ENCODE measurements at regions not wholly inside any gene's neighbourhood (a gene's known extent, or its start where the extent isn't known, plus 50 kb on each side); places are given as distances from the start of the nearest gene placed in this dataset.

DNA sequence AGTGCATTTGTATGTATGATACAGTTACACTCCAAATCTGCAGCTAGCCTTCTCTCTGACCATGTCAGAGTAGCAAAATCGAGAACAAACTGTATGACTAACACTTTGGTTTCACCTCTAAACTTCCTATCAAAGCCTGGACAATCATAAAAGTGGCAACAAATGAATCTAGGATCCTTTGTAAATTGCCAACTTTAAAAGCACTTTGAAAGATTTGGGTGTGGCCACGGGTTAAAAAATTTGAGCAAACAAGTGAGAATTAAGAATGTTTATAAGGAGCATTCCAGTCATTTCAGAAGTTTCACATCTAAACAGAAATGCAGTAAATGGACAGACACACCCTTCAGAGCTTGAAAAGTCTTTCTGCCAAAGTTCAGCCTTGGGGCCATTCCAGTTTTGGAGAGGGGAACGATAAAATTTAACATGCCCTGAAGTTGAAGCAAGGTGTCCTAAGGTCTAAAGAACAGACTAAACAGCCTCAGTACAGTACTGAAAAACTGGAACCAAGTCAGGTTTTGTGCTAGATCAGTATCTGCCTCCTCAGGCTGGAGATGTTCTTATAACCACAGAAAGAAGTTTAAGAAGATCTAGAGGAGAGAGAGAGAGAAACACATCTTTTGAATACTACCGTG, 181.9 kb upstream of the BDNF start (continued):
- TF ChIP-seq, protein P1, sequence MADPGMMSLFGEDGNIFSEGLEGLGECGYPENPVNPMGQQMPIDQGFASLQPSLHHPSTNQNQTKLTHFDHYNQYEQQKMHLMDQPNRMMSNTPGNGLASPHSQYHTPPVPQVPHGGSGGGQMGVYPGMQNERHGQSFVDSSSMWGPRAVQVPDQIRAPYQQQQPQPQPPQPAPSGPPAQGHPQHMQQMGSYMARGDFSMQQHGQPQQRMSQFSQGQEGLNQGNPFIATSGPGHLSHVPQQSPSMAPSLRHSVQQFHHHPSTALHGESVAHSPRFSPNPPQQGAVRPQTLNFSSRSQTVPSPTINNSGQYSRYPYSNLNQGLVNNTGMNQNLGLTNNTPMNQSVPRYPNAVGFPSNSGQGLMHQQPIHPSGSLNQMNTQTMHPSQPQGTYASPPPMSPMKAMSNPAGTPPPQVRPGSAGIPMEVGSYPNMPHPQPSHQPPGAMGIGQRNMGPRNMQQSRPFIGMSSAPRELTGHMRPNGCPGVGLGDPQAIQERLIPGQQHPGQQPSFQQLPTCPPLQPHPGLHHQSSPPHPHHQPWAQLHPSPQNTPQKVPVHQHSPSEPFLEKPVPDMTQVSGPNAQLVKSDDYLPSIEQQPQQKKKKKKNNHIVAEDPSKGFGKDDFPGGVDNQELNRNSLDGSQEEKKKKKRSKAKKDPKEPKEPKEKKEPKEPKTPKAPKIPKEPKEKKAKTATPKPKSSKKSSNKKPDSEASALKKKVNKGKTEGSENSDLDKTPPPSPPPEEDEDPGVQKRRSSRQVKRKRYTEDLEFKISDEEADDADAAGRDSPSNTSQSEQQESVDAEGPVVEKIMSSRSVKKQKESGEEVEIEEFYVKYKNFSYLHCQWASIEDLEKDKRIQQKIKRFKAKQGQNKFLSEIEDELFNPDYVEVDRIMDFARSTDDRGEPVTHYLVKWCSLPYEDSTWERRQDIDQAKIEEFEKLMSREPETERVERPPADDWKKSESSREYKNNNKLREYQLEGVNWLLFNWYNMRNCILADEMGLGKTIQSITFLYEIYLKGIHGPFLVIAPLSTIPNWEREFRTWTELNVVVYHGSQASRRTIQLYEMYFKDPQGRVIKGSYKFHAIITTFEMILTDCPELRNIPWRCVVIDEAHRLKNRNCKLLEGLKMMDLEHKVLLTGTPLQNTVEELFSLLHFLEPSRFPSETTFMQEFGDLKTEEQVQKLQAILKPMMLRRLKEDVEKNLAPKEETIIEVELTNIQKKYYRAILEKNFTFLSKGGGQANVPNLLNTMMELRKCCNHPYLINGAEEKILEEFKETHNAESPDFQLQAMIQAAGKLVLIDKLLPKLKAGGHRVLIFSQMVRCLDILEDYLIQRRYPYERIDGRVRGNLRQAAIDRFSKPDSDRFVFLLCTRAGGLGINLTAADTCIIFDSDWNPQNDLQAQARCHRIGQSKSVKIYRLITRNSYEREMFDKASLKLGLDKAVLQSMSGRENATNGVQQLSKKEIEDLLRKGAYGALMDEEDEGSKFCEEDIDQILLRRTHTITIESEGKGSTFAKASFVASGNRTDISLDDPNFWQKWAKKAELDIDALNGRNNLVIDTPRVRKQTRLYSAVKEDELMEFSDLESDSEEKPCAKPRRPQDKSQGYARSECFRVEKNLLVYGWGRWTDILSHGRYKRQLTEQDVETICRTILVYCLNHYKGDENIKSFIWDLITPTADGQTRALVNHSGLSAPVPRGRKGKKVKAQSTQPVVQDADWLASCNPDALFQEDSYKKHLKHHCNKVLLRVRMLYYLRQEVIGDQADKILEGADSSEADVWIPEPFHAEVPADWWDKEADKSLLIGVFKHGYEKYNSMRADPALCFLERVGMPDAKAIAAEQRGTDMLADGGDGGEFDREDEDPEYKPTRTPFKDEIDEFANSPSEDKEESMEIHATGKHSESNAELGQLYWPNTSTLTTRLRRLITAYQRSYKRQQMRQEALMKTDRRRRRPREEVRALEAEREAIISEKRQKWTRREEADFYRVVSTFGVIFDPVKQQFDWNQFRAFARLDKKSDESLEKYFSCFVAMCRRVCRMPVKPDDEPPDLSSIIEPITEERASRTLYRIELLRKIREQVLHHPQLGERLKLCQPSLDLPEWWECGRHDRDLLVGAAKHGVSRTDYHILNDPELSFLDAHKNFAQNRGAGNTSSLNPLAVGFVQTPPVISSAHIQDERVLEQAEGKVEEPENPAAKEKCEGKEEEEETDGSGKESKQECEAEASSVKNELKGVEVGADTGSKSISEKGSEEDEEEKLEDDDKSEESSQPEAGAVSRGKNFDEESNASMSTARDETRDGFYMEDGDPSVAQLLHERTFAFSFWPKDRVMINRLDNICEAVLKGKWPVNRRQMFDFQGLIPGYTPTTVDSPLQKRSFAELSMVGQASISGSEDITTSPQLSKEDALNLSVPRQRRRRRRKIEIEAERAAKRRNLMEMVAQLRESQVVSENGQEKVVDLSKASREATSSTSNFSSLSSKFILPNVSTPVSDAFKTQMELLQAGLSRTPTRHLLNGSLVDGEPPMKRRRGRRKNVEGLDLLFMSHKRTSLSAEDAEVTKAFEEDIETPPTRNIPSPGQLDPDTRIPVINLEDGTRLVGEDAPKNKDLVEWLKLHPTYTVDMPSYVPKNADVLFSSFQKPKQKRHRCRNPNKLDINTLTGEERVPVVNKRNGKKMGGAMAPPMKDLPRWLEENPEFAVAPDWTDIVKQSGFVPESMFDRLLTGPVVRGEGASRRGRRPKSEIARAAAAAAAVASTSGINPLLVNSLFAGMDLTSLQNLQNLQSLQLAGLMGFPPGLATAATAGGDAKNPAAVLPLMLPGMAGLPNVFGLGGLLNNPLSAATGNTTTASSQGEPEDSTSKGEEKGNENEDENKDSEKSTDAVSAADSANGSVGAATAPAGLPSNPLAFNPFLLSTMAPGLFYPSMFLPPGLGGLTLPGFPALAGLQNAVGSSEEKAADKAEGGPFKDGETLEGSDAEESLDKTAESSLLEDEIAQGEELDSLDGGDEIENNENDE (IDR thresholded peaks at IDR 0.05; ENCODE audit: insufficient replicate concordance, low read length), result no peak
- TF ChIP-seq, protein P2, sequence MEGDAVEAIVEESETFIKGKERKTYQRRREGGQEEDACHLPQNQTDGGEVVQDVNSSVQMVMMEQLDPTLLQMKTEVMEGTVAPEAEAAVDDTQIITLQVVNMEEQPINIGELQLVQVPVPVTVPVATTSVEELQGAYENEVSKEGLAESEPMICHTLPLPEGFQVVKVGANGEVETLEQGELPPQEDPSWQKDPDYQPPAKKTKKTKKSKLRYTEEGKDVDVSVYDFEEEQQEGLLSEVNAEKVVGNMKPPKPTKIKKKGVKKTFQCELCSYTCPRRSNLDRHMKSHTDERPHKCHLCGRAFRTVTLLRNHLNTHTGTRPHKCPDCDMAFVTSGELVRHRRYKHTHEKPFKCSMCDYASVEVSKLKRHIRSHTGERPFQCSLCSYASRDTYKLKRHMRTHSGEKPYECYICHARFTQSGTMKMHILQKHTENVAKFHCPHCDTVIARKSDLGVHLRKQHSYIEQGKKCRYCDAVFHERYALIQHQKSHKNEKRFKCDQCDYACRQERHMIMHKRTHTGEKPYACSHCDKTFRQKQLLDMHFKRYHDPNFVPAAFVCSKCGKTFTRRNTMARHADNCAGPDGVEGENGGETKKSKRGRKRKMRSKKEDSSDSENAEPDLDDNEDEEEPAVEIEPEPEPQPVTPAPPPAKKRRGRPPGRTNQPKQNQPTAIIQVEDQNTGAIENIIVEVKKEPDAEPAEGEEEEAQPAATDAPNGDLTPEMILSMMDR (IDR thresholded peaks at IDR 0.05; ENCODE audit: control extremely low read depth in 1 of 3, insufficient read depth in 1 of 3, low read depth in 1 of 3, low read length in 3 of 3), result no peak
- TF ChIP-seq SP2 (IDR thresholded peaks at IDR 0.05; ENCODE audit: low read length), result no peak
